HG03064 (cell line): ENCODE measurements at regions not wholly inside any gene's neighbourhood (a gene's known extent, or its start where the extent isn't known, plus 50 kb on each side); places are given as distances from the start of the nearest gene placed in this dataset.

Experiments used
- ATAC-seq: cut with Tn5 transposase; IDR thresholded peaks from one replicate; pipeline ENCODE4 v1.9.1; 2021; ENCODE audit warnings: low read depth; ENCODE audit not compliant: unreplicated experiment

- ATAC-seq, result no peak
Observed at GRCh38 chr18:39913672-39914366, 2041.2 kb upstream of the PIK3C3 start.

- no peak for ATAC-seq
Observed at GRCh38 chr18:39911716-39912115, 2043.3 kb upstream of the PIK3C3 start.

DNA sequence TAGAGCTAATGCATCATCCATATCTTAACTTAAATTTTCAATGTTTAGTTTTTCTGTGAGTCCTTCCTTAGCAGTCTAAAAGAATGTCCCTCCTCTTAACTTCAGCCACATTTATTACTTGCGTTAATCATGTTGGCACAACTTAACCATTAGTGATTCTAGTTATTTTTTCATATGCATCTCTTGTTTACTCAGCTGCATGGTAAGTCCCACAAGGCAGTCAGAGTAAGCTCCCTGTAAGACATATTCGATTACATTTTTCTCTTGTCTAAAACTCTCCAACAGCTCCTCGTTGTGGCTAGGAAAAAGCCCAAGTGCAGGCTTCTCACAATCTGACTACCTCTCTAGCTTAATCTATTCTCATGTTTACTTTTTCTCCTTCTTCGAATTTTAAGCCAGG lies 2045.3 kb upstream of the PIK3C3 start:
- ATAC-seq, result no peak

DNA sequence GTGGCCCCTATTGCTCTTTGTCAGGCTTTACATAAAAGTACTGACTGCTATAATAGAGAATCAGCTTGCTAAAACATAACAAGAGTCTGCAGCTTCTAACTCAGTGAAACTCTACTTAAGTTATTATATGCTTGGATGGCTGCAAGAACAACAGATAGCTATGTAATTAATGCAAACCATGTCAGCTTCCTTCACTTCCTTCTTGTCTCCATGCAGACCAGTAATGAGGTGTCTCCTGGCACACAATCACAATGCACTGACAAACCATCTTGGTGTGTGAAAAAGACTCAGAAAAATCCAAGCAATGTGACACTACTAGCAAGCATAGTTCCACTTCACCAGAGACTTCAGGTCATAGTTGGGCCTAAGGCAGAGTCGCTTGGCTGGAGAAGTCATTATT lies 2068.9 kb upstream of the PIK3C3 start:
- no peak for ATAC-seq

DNA sequence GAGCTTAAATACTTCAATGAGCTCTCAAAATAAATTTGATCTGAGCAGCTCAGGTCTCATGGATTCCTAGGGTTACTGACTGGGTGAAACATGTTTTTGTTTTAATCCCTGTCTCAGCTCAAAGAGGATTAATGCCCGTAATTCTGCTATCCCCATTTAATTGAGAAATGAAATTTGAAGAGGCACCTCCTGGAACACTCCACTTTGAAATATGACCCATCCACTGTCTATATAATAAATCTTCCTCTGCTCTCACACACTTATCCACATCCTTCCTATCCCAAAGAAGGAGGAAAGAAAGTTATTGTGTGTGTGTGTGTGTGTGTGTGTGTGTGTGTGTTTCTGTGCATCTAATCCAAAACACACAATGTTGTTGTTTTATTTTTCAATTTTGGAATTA lies 2082.4 kb upstream of the PIK3C3 start:
- no peak for ATAC-seq

DNA sequence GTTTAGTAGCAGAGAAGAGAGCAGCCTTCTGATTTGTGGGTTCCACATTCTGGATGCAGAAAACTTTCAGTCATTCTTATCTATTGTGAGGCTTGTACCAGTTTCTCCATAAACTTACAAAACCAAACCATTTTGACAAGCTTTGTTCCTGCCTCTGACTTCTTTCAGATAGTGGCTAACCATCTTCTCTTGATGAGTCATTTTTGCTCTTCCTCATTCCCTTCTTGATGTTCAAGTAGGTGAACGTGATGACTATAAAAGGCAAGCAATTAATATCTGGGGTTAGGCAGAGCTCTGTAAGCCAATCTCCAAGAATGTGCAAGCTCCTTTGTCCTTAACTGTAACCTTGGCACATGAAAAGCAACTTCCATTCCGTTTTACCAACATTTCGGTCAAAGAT lies 2083.1 kb upstream of the PIK3C3 start:
- no peak for ATAC-seq

DNA sequence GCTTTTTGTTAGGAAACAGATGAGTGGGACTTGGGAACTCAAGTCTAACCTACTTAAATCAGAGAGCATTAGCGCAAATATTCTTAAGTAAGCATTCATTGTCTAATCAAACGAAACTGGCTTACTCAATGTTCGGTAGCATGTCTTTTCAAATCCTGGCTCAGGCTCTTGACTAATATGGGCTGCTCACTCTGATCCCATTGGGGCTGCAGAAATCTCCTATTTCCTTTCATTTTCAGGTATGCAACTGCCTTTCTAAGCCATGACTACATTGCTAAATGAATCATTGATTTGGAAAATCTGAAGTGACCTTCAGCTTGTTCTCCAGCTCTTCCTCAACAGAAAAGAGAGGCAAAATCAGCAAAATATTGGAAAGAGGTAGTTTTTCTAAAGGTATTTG lies 2084.4 kb upstream of the PIK3C3 start:
- no peak for ATAC-seq

- no peak for ATAC-seq
Observed at GRCh38 chr18:39863916-39864315, 2091.1 kb upstream of the PIK3C3 start.

DNA sequence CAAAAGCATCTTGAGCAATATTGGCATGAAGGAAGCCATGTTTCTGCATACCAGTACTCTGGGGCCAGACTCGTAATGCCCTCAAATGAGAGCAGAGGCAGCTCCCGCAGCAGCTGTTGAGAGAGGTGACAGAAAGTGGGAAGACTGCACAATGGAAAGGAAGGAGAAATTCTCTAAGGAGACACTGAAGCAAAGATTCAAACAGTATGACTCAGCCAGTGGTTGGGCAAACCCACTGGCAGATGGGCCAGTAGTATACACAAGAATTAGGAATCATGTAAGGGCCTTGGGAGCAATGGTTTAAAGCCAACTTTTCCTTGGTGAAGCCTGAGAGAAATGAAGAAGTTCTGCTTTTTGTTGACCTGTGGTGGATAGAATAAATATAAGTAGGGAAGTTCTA lies 2092.7 kb upstream of the PIK3C3 start:
- no peak for ATAC-seq

DNA sequence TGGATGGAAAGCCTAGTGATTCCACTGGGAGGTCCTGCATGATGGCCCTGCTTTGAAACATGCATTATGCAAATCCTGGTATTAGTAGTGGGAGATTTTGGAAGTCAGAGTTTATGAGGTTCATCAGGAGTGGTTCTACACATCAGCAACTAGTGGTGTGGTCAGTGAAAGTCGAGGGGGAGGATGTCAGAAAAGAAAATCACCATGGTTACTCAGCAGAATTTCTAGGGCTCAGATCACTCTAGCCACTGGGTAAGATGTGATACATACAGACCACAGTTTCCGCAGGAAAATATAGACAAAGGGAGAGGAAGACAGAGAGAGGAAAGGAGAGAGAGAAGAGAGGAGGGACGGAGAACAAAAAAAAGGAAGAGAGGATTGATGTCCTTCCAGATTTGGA lies 2100.7 kb upstream of the PIK3C3 start:
- no peak for ATAC-seq

DNA sequence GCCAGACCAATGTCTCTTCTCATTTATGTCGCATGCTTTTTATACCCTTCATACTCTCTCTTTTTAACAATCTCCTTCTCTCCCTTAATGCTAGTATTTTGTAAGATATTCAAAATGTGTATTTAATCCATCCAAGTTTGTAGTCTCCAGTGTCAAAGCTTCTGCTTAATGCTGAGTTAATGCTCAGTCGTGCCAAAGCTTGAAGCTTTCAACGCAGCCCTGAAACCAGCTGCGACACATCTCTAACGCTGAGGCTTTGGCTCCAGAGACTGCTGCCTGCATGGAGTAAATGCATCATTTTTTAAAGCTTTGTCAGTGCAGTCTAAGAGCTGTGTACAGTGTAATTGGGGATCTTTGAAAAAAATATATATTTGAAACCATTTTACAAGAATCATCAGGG lies 2108.8 kb upstream of the PIK3C3 start:
- no peak for ATAC-seq

DNA sequence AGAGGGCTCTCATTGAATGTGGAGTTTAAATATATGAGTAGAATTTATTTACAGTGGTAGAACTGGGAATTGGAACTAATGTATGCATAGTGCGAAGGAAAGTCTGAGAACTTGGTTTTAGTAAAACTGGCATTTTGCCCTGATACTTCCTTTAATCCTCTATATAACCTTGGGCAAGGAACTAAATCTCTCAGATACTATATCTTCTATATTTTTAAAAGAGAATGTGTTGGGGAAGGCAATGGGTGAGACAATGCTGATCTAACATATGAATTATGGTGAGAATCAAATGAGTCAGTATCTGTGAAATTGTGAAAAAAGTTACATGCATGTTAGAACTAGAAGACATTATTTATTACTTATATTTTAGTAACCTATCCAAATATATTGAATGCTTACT lies 2109.4 kb upstream of the PIK3C3 start:
- no peak for ATAC-seq

DNA sequence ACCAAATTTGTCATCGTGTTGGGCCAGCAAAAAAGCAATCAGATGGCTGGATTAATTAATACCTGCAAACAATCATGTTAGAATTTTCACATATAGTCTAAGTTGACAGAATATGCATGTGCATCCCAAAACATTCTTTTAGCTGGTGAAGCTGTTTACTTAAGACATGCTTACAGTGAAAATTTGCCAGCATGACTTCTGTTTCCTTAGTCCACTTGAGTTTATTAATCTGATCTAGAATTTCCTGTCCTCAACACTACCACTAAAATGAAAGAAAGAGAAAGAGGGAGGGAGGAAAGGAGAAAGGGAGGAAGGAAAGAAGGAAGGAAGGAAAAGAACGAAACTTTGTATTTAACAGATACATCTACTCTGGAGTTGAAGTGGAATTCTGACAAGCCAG lies 2109.9 kb upstream of the PIK3C3 start:
- ATAC-seq, result no peak

DNA sequence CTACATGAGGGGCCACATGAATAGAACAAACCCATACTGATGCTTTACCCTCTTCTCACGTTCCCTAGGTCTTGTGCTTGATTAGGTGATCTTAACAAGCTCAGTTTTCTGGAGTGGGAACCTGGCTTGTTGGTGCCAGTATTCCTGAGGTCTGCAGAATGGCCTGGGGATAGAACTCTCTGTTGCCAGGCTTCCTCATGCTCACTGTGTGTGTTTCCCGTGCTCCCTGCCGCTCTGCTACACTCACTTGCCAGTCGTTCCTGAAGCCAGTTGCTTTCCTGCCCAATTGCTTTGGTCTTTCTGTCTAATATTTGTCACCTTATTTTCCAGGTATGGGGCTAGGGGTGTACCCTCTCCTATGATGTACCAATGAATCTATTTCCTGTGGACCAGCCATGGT lies 2111.5 kb upstream of the PIK3C3 start:
- ATAC-seq, result no peak

DNA sequence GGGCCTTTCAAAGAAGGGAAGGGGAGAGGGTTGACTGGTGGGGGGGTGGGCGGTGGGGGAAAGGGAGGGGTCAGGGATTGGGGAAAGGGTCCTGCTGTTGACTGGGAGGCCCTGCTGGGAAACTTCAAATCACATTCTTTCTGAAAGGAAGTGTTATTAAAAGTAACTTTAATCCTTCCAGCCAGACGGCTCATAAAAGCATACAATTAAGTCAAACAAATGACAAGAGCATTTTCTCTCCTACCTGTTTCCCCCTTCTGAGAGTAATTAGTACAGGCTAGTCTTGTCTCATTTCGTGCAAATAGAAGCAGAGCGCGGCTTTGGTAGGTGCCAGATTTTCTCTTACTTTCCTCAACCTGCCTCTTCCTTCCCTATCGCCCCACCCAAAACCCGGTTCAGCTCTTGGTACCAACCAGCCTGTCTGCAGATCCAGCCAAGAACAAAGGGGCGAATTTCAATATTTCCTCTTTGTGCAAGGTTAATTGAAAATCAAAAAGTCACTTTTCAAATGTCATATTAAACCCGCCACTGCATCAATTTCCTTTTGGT lies 2112.6 kb upstream of the PIK3C3 start:
- ATAC-seq, result no peak

DNA sequence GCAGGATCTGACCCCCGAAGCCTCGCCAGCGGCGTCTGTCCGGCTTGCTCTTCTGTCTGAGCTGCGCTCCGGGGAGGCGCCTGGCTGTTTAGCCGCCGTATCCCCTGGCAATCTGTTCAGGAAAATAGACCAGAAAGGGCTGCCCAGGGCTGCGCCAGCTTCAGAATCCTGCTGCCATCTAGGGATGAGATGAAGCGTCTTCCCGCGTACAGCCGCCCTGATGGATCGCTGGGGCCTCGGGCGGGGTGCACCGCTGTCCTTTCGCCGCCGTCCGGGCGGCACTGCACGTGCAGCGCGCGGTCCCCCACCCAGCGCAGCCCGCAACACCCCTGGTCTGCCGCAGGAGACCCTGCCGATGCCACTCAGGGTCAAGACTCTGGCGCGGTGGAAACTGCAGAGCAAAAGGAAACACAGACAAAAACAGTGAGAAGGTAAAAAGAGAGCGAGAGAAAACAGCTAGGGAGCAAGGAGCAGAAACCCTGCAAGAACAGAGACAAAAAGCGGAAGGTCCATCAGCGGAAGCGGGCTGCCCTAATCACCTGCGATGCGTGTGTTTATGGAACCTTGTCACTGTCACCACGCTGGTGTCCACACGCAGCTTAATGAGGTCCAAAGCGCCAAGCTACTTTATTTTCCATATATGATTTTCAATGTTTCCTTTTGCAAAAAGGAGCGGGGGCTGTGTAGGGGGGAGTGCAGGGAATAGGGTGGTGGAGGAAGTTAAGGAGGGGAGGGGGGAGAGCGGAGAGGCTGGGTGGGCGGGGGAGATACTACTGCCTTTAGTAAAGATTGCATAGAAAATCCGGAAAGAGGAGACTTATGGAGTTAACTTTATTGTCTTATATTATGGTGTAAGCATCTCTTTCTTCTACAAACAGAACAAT lies 2113.3 kb upstream of the PIK3C3 start:
- ATAC-seq, result no peak

- ATAC-seq, result no peak
Observed at GRCh38 chr18:39840856-39841481, 2114.1 kb upstream of the PIK3C3 start.

- no peak for ATAC-seq
Observed at GRCh38 chr18:39840406-39840805, 2114.6 kb upstream of the PIK3C3 start.

- ATAC-seq, result no peak
Observed at GRCh38 chr18:39839782-39840181, 2115.3 kb upstream of the PIK3C3 start.

DNA sequence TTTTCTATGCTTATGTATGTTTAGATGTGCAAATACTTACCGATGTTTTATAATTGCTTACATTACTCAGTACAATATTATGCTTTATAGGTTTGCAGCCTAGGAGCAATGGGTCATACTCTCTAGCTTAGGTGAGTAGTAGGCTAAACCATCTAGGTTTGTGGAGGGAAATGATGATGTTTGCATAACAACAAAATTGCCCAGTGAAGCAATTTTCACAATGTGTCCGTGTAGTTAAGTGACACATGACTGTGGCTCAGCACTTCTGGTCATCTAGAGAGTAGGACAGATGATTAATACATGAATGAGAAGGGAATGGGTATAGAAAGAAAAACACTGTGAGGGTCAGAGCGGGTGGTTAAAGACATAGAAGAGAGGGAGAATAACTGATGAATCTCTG lies 2116.2 kb upstream of the PIK3C3 start:
- no peak for ATAC-seq

DNA sequence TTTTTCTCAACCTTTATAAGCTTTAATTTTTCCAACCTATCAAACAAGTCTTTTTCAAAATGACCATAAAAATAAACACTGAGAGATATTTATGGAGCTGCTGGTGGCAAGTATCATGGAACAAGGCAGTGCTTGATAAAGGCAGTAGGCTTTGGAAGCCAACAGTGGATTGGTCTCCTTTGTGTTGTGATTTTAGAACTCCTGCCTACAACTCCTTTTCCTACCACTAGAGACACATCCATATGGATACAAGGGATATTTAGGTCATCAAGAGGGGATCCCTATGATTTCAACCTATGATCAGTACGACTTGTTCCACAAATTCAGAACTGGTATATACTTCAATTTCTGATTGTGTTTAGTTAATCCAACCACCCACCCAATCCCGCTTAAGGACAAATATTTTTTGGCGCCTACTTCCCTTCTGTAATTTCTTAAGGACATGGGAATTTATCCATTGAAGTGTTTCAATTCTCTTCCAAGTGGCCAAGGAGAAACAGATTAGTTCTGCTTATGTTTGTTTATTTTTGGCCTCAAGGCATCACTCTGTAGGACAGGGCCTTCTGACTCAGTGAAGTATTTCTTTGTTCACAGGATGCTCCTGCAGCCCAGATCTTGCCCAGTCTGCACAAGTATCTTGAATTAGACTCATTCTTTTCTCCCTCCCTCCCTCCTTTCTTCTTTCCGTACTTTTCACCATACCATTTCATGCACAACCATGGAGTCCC lies 2119.6 kb upstream of the PIK3C3 start:
- ATAC-seq, result no peak
